ENCODE measurements at regions not wholly inside any gene's neighbourhood (a gene's known extent, or its start where the extent isn't known, plus 50 kb on each side); places are given as distances from the start of the nearest gene placed in this dataset.

GRCh38 chr18:39172695-39173421, 1607.3 kb upstream of the CELF4 start:
- Histone ChIP-seq H3K36me3 (no peaks in the 10 kb centered on the region), H3K9me3 (no peaks in the 10 kb centered on the region), H3K27me3 (no peaks in the 10 kb centered on the region), H3K4me1 (no peaks in the 10 kb centered on the region), H3K4me3 (no peak overlapping the region), H3K27ac (no peak overlapping the region)
- no peak for DNase-seq
- no peak for ATAC-seq (ENCODE audit: low FRiP score in 2 of 2)
- TF ChIP-seq CTCF (IDR thresholded peaks at IDR 0.05) = no peak
- TF ChIP-seq POLR2AphosphoS5 (IDR thresholded peaks at IDR 0.05) = no peak
- TF ChIP-seq EP300 (IDR thresholded peaks at IDR 0.05) = no peak
- no peak for TF ChIP-seq POLR2A (IDR thresholded peaks at IDR 0.05)
- 75 to 87% methylated on average over 4 of the region's 4 CpGs for WGBS, 2 donors

GRCh38 chr18:39168723-39169122, 1603.1 kb upstream of the CELF4 start:
- Histone ChIP-seq H3K4me3 (no peak overlapping the region), H3K27ac (no peak overlapping the region), H3K36me3 (no peaks in the 10 kb centered on the region), H3K4me1 (no peaks in the 10 kb centered on the region), H3K27me3 (no peaks in the 10 kb centered on the region), H3K9me3 (no peaks in the 10 kb centered on the region)
- no peak for ATAC-seq (ENCODE audit: low FRiP score in 2 of 2)
- WGBS, 2 donors = 67 to 93% methylated on average over 1 of the region's 1 CpG
- no peak for TF ChIP-seq POLR2AphosphoS5 (IDR thresholded peaks at IDR 0.05)
- no peak for TF ChIP-seq CTCF (IDR thresholded peaks at IDR 0.05)
- TF ChIP-seq POLR2A (IDR thresholded peaks at IDR 0.05) = no peak
- no peak for TF ChIP-seq EP300 (IDR thresholded peaks at IDR 0.05)
- DNase-seq = no peak

- no peak overlapping the region for H3K4me3 ChIP-seq
- H3K4me1 ChIP-seq = no peaks in the 10 kb centered on the region
- no peaks in the 10 kb centered on the region for H3K36me3 ChIP-seq
- ATAC-seq (ENCODE audit: low FRiP score in 2 of 2) (no peak), DNase-seq (no peak)
- no peak for TF ChIP-seq POLR2A (IDR thresholded peaks at IDR 0.05)
- no peak for TF ChIP-seq POLR2AphosphoS5 (IDR thresholded peaks at IDR 0.05)
- TF ChIP-seq CTCF (IDR thresholded peaks at IDR 0.05) = no peak
- no peak for TF ChIP-seq EP300 (IDR thresholded peaks at IDR 0.05)
- H3K9me3 ChIP-seq = no peaks in the 10 kb centered on the region
- H3K27me3 ChIP-seq = no peaks in the 10 kb centered on the region
- H3K27ac ChIP-seq = no peak overlapping the region
- WGBS, 2 donors = 79 to 84% methylated on average over 2 of the region's 2 CpGs
Observed at GRCh38 chr18:39167990-39168389, 1602.4 kb upstream of the CELF4 start.

GRCh38 chr18:39166776-39167175, 1601.2 kb upstream of the CELF4 start:
- TF ChIP-seq POLR2AphosphoS5 (IDR thresholded peaks at IDR 0.05) (no peak), POLR2A (IDR thresholded peaks at IDR 0.05) (no peak), EP300 (IDR thresholded peaks at IDR 0.05) (no peak), CTCF (IDR thresholded peaks at IDR 0.05) (no peak)
- DNase-seq (no peak), ATAC-seq (ENCODE audit: low FRiP score in 2 of 2) (no peak)
- Histone ChIP-seq H3K9me3 (no peaks in the 10 kb centered on the region), H3K4me3 (no peak overlapping the region), H3K4me1 (no peaks in the 10 kb centered on the region), H3K36me3 (no peaks in the 10 kb centered on the region), H3K27me3 (no peaks in the 10 kb centered on the region), H3K27ac (no peak overlapping the region)
